ENCODE measurements at regions not wholly inside any gene's neighbourhood (a gene's known extent, or its start where the extent isn't known, plus 50 kb on each side); places are given as distances from the start of the nearest gene placed in this dataset.

GRCh38 chr12:91347481-91348214 is 165.0 kb upstream of the DCN start:
- WGBS, 2 donors (ENCODE audit: low coverage in 1 of 2), result 67 to 71% methylated on average over 3 of the region's 3 CpGs
- in situ Hi-C loops (cut with MboI; ENCODE audit: low pct_ligation_motif_present in 1 of 4, low pct_unique_long_range_greater_than_20kb in 1 of 4, low sequenced_read_pairs in 3 of 4), result loop anchor here in 3 of 4 donors (10.0 to 25.0 kb wide), 3 partner anchors 160 to 385 kb away; partner anchors contain the start of genes CCER1 (in 1 of the 3) and DCN (in 1 of the 3)
- TF ChIP-seq POLR2AphosphoS5 (IDR thresholded peaks at IDR 0.05), result no peak

GRCh38 chr12:91346827-91347226 is 164.2 kb upstream of the DCN start:
- intact Hi-C loops (cut with DNase I; ENCODE audit: low total_unique reads) (no loop called here), in situ Hi-C loops (cut with MboI; ENCODE audit: low pct_ligation_motif_present in 1 of 4, low pct_unique_long_range_greater_than_20kb in 1 of 4, low sequenced_read_pairs in 3 of 4) (loop anchor here in 3 of 4 donors (10.0 to 25.0 kb wide), 3 partner anchors 160 to 385 kb away; partner anchors contain the start of genes CCER1 (in 1 of the 3) and DCN (in 1 of the 3))
- TF ChIP-seq CTCF (IDR thresholded peaks at IDR 0.05) (no peak), POLR2A (IDR thresholded peaks at IDR 0.05) (no peak), POLR2AphosphoS5 (IDR thresholded peaks at IDR 0.05) (no peak), EP300 (IDR thresholded peaks at IDR 0.05; ENCODE audit: low read depth) (no peak)
- WGBS, 2 donors (ENCODE audit: low coverage in 1 of 2), result 93 to 100% methylated on average over 1 of the region's 1 CpG
- H3K4me1 ChIP-seq, result no peaks in the 10 kb centered on the region
- H3K27ac ChIP-seq, result no peak overlapping the region
- DNase-seq, result no peak
- no peaks in the 10 kb centered on the region for H3K9me3 ChIP-seq
- no peaks in the 10 kb centered on the region for H3K36me3 ChIP-seq
- no peak overlapping the region for H3K4me3 ChIP-seq
- H3K27me3 ChIP-seq, result no peaks in the 10 kb centered on the region

More at GRCh38 chr12:91347481-91348214, 165.0 kb upstream of the DCN start:
- peak overlapping the region in 1 of 4 donors; percentile 8 for H3K27ac ChIP-seq
- intact Hi-C loops (cut with DNase I; ENCODE audit: low total_unique reads), result no loop called here
- H3K9me3 ChIP-seq, result no peaks in the 10 kb centered on the region
- H3K4me3 ChIP-seq, result no peak overlapping the region
- H3K4me1 ChIP-seq, result no peaks in the 10 kb centered on the region
- no peaks in the 10 kb centered on the region for H3K27me3 ChIP-seq
- DNase-seq, result no peak
- no peaks in the 10 kb centered on the region for H3K36me3 ChIP-seq

GRCh38 chr12:91344408-91344807 is 161.8 kb upstream of the DCN start:
- no peak overlapping the region for H3K27ac ChIP-seq
- no peaks in the 10 kb centered on the region for H3K4me1 ChIP-seq
- TF ChIP-seq EP300 (IDR thresholded peaks at IDR 0.05; ENCODE audit: low read depth) (no peak), CTCF (IDR thresholded peaks at IDR 0.05) (no peak)
- 90 to 100% methylated on average over 2 of the region's 2 CpGs for WGBS, 2 donors (ENCODE audit: low coverage in 1 of 2)
- DNase-seq, result no peak
- intact Hi-C loops (cut with DNase I; ENCODE audit: low total_unique reads) (no loop called here), in situ Hi-C loops (cut with MboI; ENCODE audit: low pct_ligation_motif_present in 1 of 4, low pct_unique_long_range_greater_than_20kb in 1 of 4, low sequenced_read_pairs in 3 of 4) (loop anchor here in 3 of 4 donors (10.0 to 25.0 kb wide), 3 partner anchors 157 to 382 kb away; partner anchors contain the start of genes CCER1 (in 1 of the 3) and DCN (in 1 of the 3))
- no peak overlapping the region for H3K4me3 ChIP-seq
- H3K9me3 ChIP-seq, result no peaks in the 10 kb centered on the region
- no peaks in the 10 kb centered on the region for H3K27me3 ChIP-seq
- no peaks in the 10 kb centered on the region for H3K36me3 ChIP-seq

GRCh38 chr12:91343010-91343409 is 160.4 kb upstream of the DCN start:
- in situ Hi-C loops (cut with MboI; ENCODE audit: low pct_ligation_motif_present in 1 of 4, low pct_unique_long_range_greater_than_20kb in 1 of 4, low sequenced_read_pairs in 3 of 4) (loop anchor here in 3 of 4 donors (10.0 to 25.0 kb wide), 3 partner anchors 156 to 381 kb away; partner anchors contain the start of genes CCER1 (in 1 of the 3) and DCN (in 1 of the 3)), intact Hi-C loops (cut with DNase I; ENCODE audit: low total_unique reads) (no loop called here)
- Histone ChIP-seq H3K36me3 (no peaks in the 10 kb centered on the region), H3K4me1 (no peaks in the 10 kb centered on the region), H3K4me3 (no peak overlapping the region), H3K27me3 (no peaks in the 10 kb centered on the region), H3K27ac (no peak overlapping the region), H3K9me3 (no peaks in the 10 kb centered on the region)
- no peak for DNase-seq
- WGBS, 2 donors (ENCODE audit: low coverage in 1 of 2), result 68 to 73% methylated on average over 2 of the region's 2 CpGs
- TF ChIP-seq POLR2A (IDR thresholded peaks at IDR 0.05), result no peak
- no peak for TF ChIP-seq EP300 (IDR thresholded peaks at IDR 0.05; ENCODE audit: low read depth)
- no peak for TF ChIP-seq CTCF (IDR thresholded peaks at IDR 0.05)
- TF ChIP-seq POLR2AphosphoS5 (IDR thresholded peaks at IDR 0.05), result no peak
